Lower lobe of right lung (tissue), 2 donors: ENCODE measurements at regions not wholly inside any gene's neighbourhood (a gene's known extent, or its start where the extent isn't known, plus 50 kb on each side); places are given as distances from the start of the nearest gene placed in this dataset.

Experiments
- ATAC-seq, 2 donors: fragments of 200-7000 bp; cut with Tn5 transposase; one replicate each; pipeline ENCODE4 v1.9.1; 2020 to 2022; ENCODE audit warnings: mild to moderate bottlenecking in 2 of 2, moderate library complexity in 2 of 2
- DNase-seq: peaks from one replicate; pipeline ENCODE4 v3.0.0-alpha.2; 2020
- H3K27ac ChIP-seq: fragments of 200-600 bp; one replicate; pipeline ENCODE4 v1.8.0; 2022
- H3K27me3 ChIP-seq: fragments of 200-600 bp; one replicate; pipeline ENCODE4 v1.8.0; 2022; ENCODE audit warnings: low read depth
- H3K36me3 ChIP-seq: fragments of 200-600 bp; one replicate; pipeline ENCODE4 v1.8.0; 2022; ENCODE audit warnings: mild to moderate bottlenecking
- H3K4me1 ChIP-seq: fragments of 200-600 bp; one replicate; pipeline ENCODE4 v1.8.0; 2022
- H3K4me3 ChIP-seq: fragments of 200-600 bp; one replicate; pipeline ENCODE4 v1.8.0; 2022; ENCODE audit warnings: mild to moderate bottlenecking
- H3K9me3 ChIP-seq: fragments of 200-600 bp; one replicate; pipeline ENCODE4 v1.8.0; 2022
- CTCF ChIP-seq: fragments of 200-600 bp; IDR thresholded peaks from one replicate; pipeline ENCODE4 v1.8.0; 2022; ENCODE audit warnings: antibody characterized with exemption, mild to moderate bottlenecking
- intact Hi-C: fragments of 100-400 bp; cut with DNase I; formaldehyde crosslinking; loops from one replicate; pipeline ENCODE4 v1.11.0; 2022
- donor health status: DM: no; HTN: yes; CAD: no; lungs with severe emphysema.

- intact Hi-C loops, result no loop called here
- TF ChIP-seq CTCF, result no peak
- Histone ChIP-seq H3K9me3 (no peaks in the 10 kb centered on the region), H3K36me3 (no peaks in the 10 kb centered on the region), H3K27me3 (no peaks in the 10 kb centered on the region), H3K4me1 (no peaks in the 10 kb centered on the region), H3K4me3 (no peak overlapping the region), H3K27ac (no peak overlapping the region)
- ATAC-seq (no peak), DNase-seq (no peak)
Observed at GRCh38 chr6:131377112-131377705, 195.8 kb upstream of the ARG1 start.

- DNase-seq, result no peak
- no peaks in the 10 kb centered on the region for H3K4me1 ChIP-seq
- no peaks in the 10 kb centered on the region for H3K9me3 ChIP-seq
- ATAC-seq, result no peak
- H3K4me3 ChIP-seq, result no peak overlapping the region
- intact Hi-C loops, result no loop called here
- no peaks in the 10 kb centered on the region for H3K27me3 ChIP-seq
- no peak overlapping the region for H3K27ac ChIP-seq
- no peak for TF ChIP-seq CTCF
- H3K36me3 ChIP-seq, result no peaks in the 10 kb centered on the region
Observed at GRCh38 chr6:131378874-131379273, 194.2 kb upstream of the ARG1 start.

- H3K27me3 ChIP-seq, result no peaks in the 10 kb centered on the region
- no peak overlapping the region for H3K4me3 ChIP-seq
- TF ChIP-seq CTCF, result no peak
- H3K9me3 ChIP-seq, result no peaks in the 10 kb centered on the region
- intact Hi-C loops, result no loop called here
- DNase-seq, result no peak
- H3K27ac ChIP-seq, result no peak overlapping the region
- no peak for ATAC-seq
- no peaks in the 10 kb centered on the region for H3K36me3 ChIP-seq
- no peaks in the 10 kb centered on the region for H3K4me1 ChIP-seq
Observed at GRCh38 chr6:131379948-131380347, 193.1 kb upstream of the ARG1 start.

GRCh38 chr6:131381052-131381708 lies 191.8 kb upstream of the ARG1 start:
- no peak for DNase-seq
- H3K4me1 ChIP-seq, result no peaks in the 10 kb centered on the region
- H3K4me3 ChIP-seq, result no peak overlapping the region
- intact Hi-C loops, result no loop called here
- H3K9me3 ChIP-seq, result no peaks in the 10 kb centered on the region
- no peaks in the 10 kb centered on the region for H3K36me3 ChIP-seq
- H3K27me3 ChIP-seq, result no peaks in the 10 kb centered on the region
- peak; percentile 21 to 22 for ATAC-seq
- no peak for TF ChIP-seq CTCF
- H3K27ac ChIP-seq, result peak overlapping the region; percentile 18

GRCh38 chr6:131381709-131382093 lies 191.3 kb upstream of the ARG1 start:
- TF ChIP-seq CTCF, result no peak

More at GRCh38 chr6:131381709-131382093, 191.3 kb upstream of the ARG1 start:
- no peaks in the 10 kb centered on the region for H3K9me3 ChIP-seq
- ATAC-seq (no peak), DNase-seq (no peak)
- intact Hi-C loops, result no loop called here
- no peaks in the 10 kb centered on the region for H3K36me3 ChIP-seq
- H3K27ac ChIP-seq, result peak overlapping the region; percentile 18
- no peaks in the 10 kb centered on the region for H3K4me1 ChIP-seq
- H3K4me3 ChIP-seq, result no peak overlapping the region
- no peaks in the 10 kb centered on the region for H3K27me3 ChIP-seq
